ENCODE measurements at regions not wholly inside any gene's neighbourhood (a gene's known extent, or its start where the extent isn't known, plus 50 kb on each side); places are given as distances from the start of the nearest gene placed in this dataset.

DNA sequence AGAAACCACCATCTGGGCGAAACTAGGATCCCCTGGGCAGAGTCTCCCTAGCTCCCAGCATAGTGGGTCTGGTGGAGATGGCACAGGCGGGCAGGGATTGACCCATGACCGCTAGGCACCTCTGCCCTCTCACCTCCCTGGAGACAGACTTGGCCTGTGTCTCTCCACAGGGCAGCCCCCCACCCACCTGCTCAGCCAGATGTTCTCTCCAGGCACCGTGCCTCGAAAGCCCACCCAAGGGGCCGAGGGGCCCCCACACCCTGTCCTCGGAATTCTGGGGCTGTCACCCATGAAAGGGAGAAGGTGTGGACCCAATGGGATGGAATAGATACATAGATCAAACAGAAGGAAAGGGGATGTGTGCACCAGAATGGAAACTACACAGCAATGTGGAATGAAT, 229.1 kb upstream of the RTL1 start:
- DNase-seq (ENCODE audit: low read depth): no peak
- TF ChIP-seq CTCF (IDR thresholded peaks at IDR 0.05; ENCODE audit: insufficient read depth, low read depth, low read length, missing control alignments): no peak

DNA sequence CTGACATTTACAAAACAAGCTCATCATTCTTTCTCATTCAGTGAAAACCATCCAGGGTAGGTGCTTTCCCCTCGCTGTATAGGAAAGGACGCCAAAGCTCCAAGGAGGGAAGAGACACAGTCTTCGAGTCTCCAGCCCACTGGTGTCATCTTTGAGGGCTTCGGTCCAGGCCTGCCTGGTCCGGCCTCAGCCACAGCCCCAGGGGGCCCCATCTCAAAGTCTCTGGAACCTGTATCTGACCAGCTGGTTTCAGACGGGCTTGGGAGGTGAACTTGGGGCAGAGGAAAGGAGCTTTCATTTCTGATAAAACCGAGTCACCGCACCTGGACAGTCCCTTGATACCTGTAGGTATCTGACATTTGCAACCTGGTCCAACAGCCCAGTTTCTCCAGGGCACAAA, 229.5 kb upstream of the RTL1 start:
- no peak for TF ChIP-seq CTCF (IDR thresholded peaks at IDR 0.05; ENCODE audit: insufficient read depth, low read depth, low read length, missing control alignments)
- DNase-seq (ENCODE audit: low read depth): no peak

More for the DNA sequence above, 229.1 kb upstream of the RTL1 start:
- H3K4me3 ChIP-seq (ENCODE audit: low read length): no peak overlapping the region

DNA sequence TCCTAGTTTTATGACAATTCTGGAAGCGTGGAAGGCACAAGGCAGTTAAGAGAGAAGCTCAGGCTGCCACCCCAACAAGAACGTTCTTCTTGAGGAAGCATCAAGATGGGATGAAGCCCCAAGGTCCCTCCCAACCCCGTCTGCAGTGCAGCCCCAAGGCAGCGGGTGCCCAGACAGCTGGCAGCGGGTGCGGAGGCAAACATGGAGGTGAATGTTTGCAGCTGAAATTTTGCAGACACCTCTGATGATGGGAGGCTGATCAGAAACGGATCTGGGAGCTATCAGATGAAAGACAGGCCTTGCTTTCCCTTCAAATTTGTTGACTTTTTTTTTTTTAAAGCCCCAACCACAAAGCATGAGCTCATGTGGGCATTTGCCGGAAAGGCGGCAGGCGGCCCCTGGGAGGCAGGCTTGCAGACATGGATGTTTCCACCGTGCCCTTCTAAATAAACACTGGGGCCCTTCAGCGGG, 230.7 kb upstream of the RTL1 start:
- H3K4me3 ChIP-seq (ENCODE audit: low read length): no peak overlapping the region
- DNase-seq (ENCODE audit: low read depth): no peak
- no peak for TF ChIP-seq CTCF (IDR thresholded peaks at IDR 0.05; ENCODE audit: insufficient read depth, low read depth, low read length, missing control alignments)

More for the DNA sequence above, 229.5 kb upstream of the RTL1 start:
- no peak overlapping the region for H3K4me3 ChIP-seq (ENCODE audit: low read length)

GRCh38 chr14:101134851-101135433, 231.4 kb upstream of the RTL1 start:
- DNase-seq (ENCODE audit: low read depth): no peak
- no peak overlapping the region for H3K4me3 ChIP-seq (ENCODE audit: low read length)

GRCh38 chr14:101135796-101136742, 232.5 kb upstream of the RTL1 start:
- DNase-seq (ENCODE audit: low read depth): no peak
- TF ChIP-seq CTCF (IDR thresholded peaks at IDR 0.05; ENCODE audit: insufficient read depth, low read depth, low read length, missing control alignments): no peak

More at GRCh38 chr14:101134851-101135433, 231.4 kb upstream of the RTL1 start:
- no peak for TF ChIP-seq CTCF (IDR thresholded peaks at IDR 0.05; ENCODE audit: insufficient read depth, low read depth, low read length, missing control alignments)

GRCh38 chr14:101137234-101137633, 233.7 kb upstream of the RTL1 start:
- H3K4me3 ChIP-seq (ENCODE audit: low read length): no peak overlapping the region
- no peak for TF ChIP-seq CTCF (IDR thresholded peaks at IDR 0.05; ENCODE audit: insufficient read depth, low read depth, low read length, missing control alignments)
- no peak for DNase-seq (ENCODE audit: low read depth)

More at GRCh38 chr14:101135796-101136742, 232.5 kb upstream of the RTL1 start:
- no peak overlapping the region for H3K4me3 ChIP-seq (ENCODE audit: low read length)

Measured in epithelial cell of esophagus (primary cell).